GM12878 (cell line): ENCODE measurements at regions not wholly inside any gene's neighbourhood (a gene's known extent, or its start where the extent isn't known, plus 50 kb on each side); places are given as distances from the start of the nearest gene placed in this dataset.

Experiments used
- ATAC-seq: fragments of 200-7000 bp; cut with Tn5 transposase; 3 replicates; pipeline ENCODE4 v1.9.1; 2020; ENCODE audit warnings: mild to moderate bottlenecking, moderate library complexity
- BruUV-seq: library from RNA; stranded (reverse); fragments of 400-500 nt; replicated peaks from 2 replicates; lab custom pipeline; 2021; lab: Mats Ljungman, UMichigan
- CTCF ChIA-PET: fragments of 300-600 bp; sonication (Branson Sonifier 250); formaldehyde crosslinking; extraction: SDS; loops from one replicate; lab custom pipeline; 2021; ENCODE audit warnings: inconsistent platforms; lab: Yijun Ruan, JAX
- POLR2A ChIA-PET: fragments of 350-600 bp; formaldehyde crosslinking; extraction: SDS; loops from one replicate; lab custom pipeline; 2021; ENCODE audit warnings: inconsistent platforms; lab: Charles Lee
- RAD21 ChIA-PET: fragments of 300-600 bp; sonication (Branson Sonifier 250); formaldehyde crosslinking; loops from one replicate; lab custom pipeline; 2023; ENCODE audit warnings: antibody characterized with exemption; ENCODE audit not compliant: unreplicated experiment; lab: Charles Lee
- SMC1A ChIA-PET: fragments of 300-600 bp; sonication (Branson Sonifier 250); formaldehyde crosslinking; loops from one replicate; lab custom pipeline; 2023; ENCODE audit not compliant: unreplicated experiment, uncharacterized antibody; lab: Charles Lee
- DNase-seq: peaks from one replicate; pipeline ENCODE4 v3.0.0-alpha.2; 2011; ENCODE audit warnings: low read depth, low spot score
- FAIRE-seq: peaks from 3 replicates; lab custom pipeline; 2011; peaks lifted over from hg19 to GRCh38; lab: Jason Lieb, UNC
- H2AFZ ChIP-seq: 2 replicates; pipeline ENCODE4 v1.6.0; 2011; ENCODE audit warnings: low read depth, low read length, control low read depth; ENCODE audit not compliant: control insufficient read depth
- H3K27ac ChIP-seq: 2 replicates; pipeline ENCODE4 v1.5.1; 2011; ENCODE audit warnings: control low read depth; ENCODE audit not compliant: control insufficient read depth, insufficient read depth
- H3K27me3 ChIP-seq, 2 experiments: replicated peaks in 1 of 2; 2 replicates each; pipeline versions ENCODE4 v1.6.0 to v1.6.1; 2011; ENCODE audit warnings: low read length in 1 of 2; ENCODE audit not compliant: control insufficient read depth in 2 of 2, insufficient read depth in 2 of 2
- H3K36me3 ChIP-seq, 2 experiments: 2 replicates each; pipeline ENCODE4 v1.5.1; 2011; ENCODE audit warnings: low read length in 1 of 2; ENCODE audit not compliant: control insufficient read depth in 2 of 2, insufficient read depth in 2 of 2
- H3K4me1 ChIP-seq: 2 replicates; pipeline ENCODE4 v1.6.1; 2011; ENCODE audit warnings: mild to moderate bottlenecking, low read length, moderate library complexity, mixed read lengths; ENCODE audit not compliant: control insufficient read depth, insufficient read depth
- H3K4me2 ChIP-seq: 2 replicates; pipeline ENCODE4 v1.6.0; 2011; ENCODE audit warnings: control low read depth; ENCODE audit not compliant: control insufficient read depth, insufficient read depth
- H3K4me3 ChIP-seq: fragments of 200-600 bp; sonication (generic); 2 replicates; pipeline ENCODE4 v1.5.1; 2016
- H3K79me2 ChIP-seq: 2 replicates; pipeline ENCODE4 v1.6.0; 2011; ENCODE audit warnings: low read length; ENCODE audit not compliant: control insufficient read depth, insufficient read depth
- H3K9ac ChIP-seq: 2 replicates; pipeline ENCODE4 v1.8.0; 2011; ENCODE audit warnings: low read length, control low read depth, mixed read lengths; ENCODE audit not compliant: control insufficient read depth, insufficient read depth
- H3K9me3 ChIP-seq: replicated peaks from 3 replicates; pipeline ENCODE4 v1.5.1; 2011; ENCODE audit warnings: mild to moderate bottlenecking, low read length; ENCODE audit not compliant: control insufficient read depth, insufficient read depth
- H4K20me1 ChIP-seq: 2 replicates; pipeline ENCODE4 v1.6.0; 2011; ENCODE audit not compliant: control insufficient read depth, insufficient read depth
- ASH2L ChIP-seq: fragments of 300-600, 200-600 bp; sonication (generic); IDR thresholded peaks from 2 replicates; pipeline ENCODE4 v1.6.1; 2017; ENCODE audit warnings: low read depth, mild to moderate bottlenecking, borderline replicate concordance
- BCL11A ChIP-seq: IDR thresholded peaks from 2 replicates; pipeline ENCODE4 v1.6.1; 2011; ENCODE audit warnings: low read depth, low read length
- NR2C1 ChIP-seq: fragments of 450-650 bp; IDR thresholded peaks from 2 replicates; pipeline ENCODE4 v1.6.1; 2017; ENCODE audit warnings: antibody characterized with exemption, mild to moderate bottlenecking, moderate library complexity
- RAD51 ChIP-seq: fragments of 450-650 bp; IDR thresholded peaks from 2 replicates; pipeline ENCODE4 v1.6.1; 2016; ENCODE audit warnings: moderate library complexity, mild to moderate bottlenecking, inconsistent platforms
- REST ChIP-seq: IDR thresholded peaks from 2 replicates; pipeline ENCODE4 v1.6.1; 2012; ENCODE audit warnings: mild to moderate bottlenecking, low read depth, low read length
- SMC3 ChIP-seq: IDR thresholded peaks from 2 replicates; pipeline ENCODE4 v1.6.1; 2011; ENCODE audit warnings: low read length, improper control_type of control experiment, borderline replicate concordance
- YY1 ChIP-seq: IDR thresholded peaks from 2 replicates; pipeline ENCODE4 v1.6.1; 2011; ENCODE audit warnings: low read depth, mild to moderate bottlenecking, low read length
- ZBTB4 ChIP-seq: fragments of 450-650 bp; formaldehyde crosslinking; IDR thresholded peaks from 2 replicates; pipeline ENCODE4 v1.4.0; 2022; ENCODE audit warnings: mild to moderate bottlenecking, moderate library complexity
- ZNF207 ChIP-seq: fragments of 450-650 bp; IDR thresholded peaks from 2 replicates; pipeline ENCODE4 v1.6.1; 2014; ENCODE audit warnings: antibody characterized with exemption, mild to moderate bottlenecking, borderline replicate concordance
- ZNF622 ChIP-seq: fragments of 450-650 bp; IDR thresholded peaks from 2 replicates; pipeline ENCODE4 v1.6.1; 2017; ENCODE audit warnings: mild to moderate bottlenecking, inconsistent platforms
- WGBS: methylation state at CpG from one replicate; pipeline ENCODE4 v1.1.6; 2016; ENCODE audit warnings: low lambda C conversion rate; ENCODE audit not compliant: insufficient replicate concordance, insufficient coverage; ENCODE audit errors: missing lambda C conversion rate; 5-methylcytosine and 5-hydroxymethylcytosine counted together
- in situ Hi-C: fragments of 300-500 bp; cut with MboI; formaldehyde crosslinking; loops from 9 replicates; pipeline ENCODE4 v1.14.3; 2018; ENCODE audit warnings: mixed read lengths
- intact Hi-C: fragments of 100-400 bp; cut with micrococcal nuclease; formaldehyde crosslinking; loops from one replicate; pipeline ENCODE4 v1.14.2; 2022; ENCODE audit not compliant: unreplicated experiment

- WGBS: 56% methylated on average over 18 of the region's 18 CpGs
- intact Hi-C loops: no loop called here
Measured at GRCh38 chr7:56291-56913, 136.0 kb upstream of the FAM20C start.

More at GRCh38 chr7:56291-56913, 136.0 kb upstream of the FAM20C start:
- ChIA-PET SMC1A (no interaction called here), RAD21 (no interaction called here), CTCF (no interaction called here), POLR2A (no interaction called here)
- Histone ChIP-seq H3K4me2 (no peak overlapping the region), H3K4me3 (no peak overlapping the region), H2AFZ (no peak overlapping the region), H3K79me2 (no peaks in the 10 kb centered on the region), H3K27ac (no peak overlapping the region), H4K20me1 (no peaks in the 10 kb centered on the region), H3K9ac (no peak overlapping the region), H3K36me3 (no peaks in the 10 kb centered on the region), H3K4me1 (no peaks in the 10 kb centered on the region), H3K27me3 (no peaks in the 10 kb centered on the region), H3K9me3 (no peaks in the 10 kb centered on the region)
- in situ Hi-C loops: no loop called here
- no peak for ATAC-seq
- no TSS peak for BruUV-seq
- no peak for FAIRE-seq
- no peak for TF ChIP-seq BCL11A
- no peak for TF ChIP-seq NR2C1
- no peak for TF ChIP-seq SMC3
- TF ChIP-seq ZNF207: no peak
- no peak for TF ChIP-seq ZBTB4
- no peak for TF ChIP-seq REST
- no peak for TF ChIP-seq ZNF622
- no peak for TF ChIP-seq ASH2L
- TF ChIP-seq YY1: no peak
- no peak for TF ChIP-seq RAD51
- DNase-seq: no peak
